Stimulated activated CD4-positive, alpha-beta T cell treated with anti-CD3 and anti-CD28 coated beads, Interleukin-15, amount 100 ng/mL, for 48 hours (primary cell): ENCODE measurements at regions not wholly inside any gene's neighbourhood (a gene's known extent, or its start where the extent isn't known, plus 50 kb on each side); places are given as distances from the start of the nearest gene placed in this dataset.
"Not testable (repeated sequence)": the region's sequence is repeated elsewhere in the genome, so short reads cannot be mapped to it uniquely, and the experiment has no call there.

Source experiments
- DNase-seq, 2 donors: peaks; one replicate each; pipeline ENCODE4 v3.0.0-alpha.2; 2020; ENCODE audit warnings: low read depth in 2 of 2

DNA sequence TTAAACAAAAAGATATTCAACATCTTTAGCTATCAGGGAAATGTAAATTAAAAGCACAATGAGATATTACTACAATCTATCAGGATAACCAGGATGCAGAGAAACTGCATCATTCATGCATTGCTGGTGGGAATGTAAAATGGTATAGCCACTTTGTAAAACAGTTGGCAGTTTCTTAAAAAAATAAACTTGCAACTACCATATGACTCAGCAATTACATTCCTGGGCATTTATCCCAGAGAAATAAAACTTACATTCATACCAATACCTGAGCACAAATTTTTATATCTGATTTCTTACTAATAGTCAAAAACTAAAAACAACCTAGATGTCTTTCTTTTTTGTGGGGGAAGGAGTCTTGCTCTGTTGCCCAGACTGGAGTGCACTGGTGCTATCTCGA is 190.3 kb upstream of the TAB2 start:
- no peak for DNase-seq

GRCh38 chr6:149128489-149129145 is 188.9 kb upstream of the TAB2 start:
- DNase-seq = no peak

DNA sequence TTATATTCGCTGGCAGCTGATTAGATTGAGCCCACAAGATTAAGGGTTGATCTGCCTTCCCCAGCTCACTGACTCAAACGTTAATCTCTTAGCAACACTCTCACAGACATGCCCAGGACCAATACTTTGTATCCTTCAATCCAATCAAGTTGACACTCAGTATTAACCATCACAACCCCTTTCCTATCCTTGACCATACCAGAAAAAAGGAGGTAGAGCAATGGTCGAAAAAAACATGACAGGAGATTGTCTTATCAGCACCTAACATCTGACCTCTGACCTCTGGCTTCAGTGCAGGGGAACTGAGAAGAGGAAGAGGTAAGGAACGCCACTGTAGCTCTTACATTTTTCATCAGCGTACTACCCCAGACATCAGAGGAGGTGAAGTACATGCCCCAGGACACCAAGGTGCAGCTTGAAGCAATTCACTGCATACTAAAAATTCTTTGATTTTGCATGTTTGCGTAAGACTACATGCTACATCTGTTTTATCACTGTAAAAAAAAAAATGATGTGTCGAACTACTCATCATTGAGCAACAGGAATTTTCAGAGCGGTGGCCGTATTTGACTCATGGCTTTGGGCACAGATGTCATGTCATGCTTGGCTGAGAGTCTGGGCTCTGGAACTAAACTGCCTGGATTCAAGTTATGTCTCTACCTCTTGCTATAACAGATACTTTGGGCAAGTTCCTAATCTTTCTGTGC is 188.0 kb upstream of the TAB2 start:
- no peak for DNase-seq

DNA sequence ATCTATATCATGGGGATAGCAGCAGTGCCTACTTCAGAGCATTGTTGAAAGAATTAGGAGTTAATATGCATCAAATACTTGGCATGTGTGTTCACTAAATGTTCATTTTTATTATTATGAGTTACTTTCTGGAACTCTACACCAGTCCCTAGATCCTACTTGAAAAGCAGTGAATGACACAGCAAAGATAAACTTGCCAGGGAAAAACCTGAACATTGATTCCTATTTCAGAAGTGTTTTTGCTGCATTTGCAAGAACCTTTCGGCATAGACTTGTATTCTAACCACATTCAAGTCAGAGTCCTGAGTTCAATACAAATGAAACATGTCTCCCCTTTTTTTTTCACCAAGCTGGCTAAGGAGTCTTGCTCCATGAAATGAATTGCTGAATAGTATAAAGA is 187.4 kb upstream of the TAB2 start:
- no peak for DNase-seq

- DNase-seq = no peak
Measured at GRCh38 chr6:149130508-149130907, 187.0 kb upstream of the TAB2 start.

GRCh38 chr6:149131891-149132290 is 185.6 kb upstream of the TAB2 start:
- no peak for DNase-seq

GRCh38 chr6:149132336-149132735 is 185.2 kb upstream of the TAB2 start:
- DNase-seq = no peak

GRCh38 chr6:149134511-149134933 is 183.0 kb upstream of the TAB2 start:
- DNase-seq = no peak

GRCh38 chr6:149135809-149136208 is 181.7 kb upstream of the TAB2 start:
- no peak for DNase-seq

DNA sequence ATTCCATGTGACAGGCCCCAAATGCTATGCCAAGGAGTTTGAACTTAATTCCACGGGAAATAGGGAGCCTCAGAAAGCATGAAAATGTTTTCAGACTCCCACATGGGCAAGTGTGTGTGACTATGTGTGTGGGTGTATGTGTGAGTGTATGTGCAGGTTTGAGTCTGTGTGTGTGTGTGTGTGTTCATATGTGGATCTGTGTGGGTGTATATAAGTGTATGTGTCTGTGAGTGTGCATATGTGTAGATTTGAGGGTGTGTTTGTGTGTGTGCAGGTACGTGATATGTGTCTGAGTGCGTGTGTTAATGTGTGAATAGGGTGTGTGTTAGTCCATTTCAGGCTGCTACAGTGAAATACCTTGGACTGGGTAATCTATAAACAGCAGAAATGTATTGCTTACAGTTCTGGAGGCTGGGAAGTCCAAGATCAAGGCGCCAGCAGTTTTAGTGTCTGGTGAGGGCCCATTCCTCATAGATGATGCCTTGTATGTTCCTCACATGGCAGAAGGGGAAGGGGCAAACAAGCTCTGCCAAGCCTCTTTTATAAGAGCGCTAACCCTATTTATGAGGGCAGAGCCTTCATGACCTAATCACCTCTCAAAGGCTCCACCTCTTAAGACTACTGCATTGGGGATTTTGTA is 181.1 kb upstream of the TAB2 start:
- no peak for DNase-seq

DNA sequence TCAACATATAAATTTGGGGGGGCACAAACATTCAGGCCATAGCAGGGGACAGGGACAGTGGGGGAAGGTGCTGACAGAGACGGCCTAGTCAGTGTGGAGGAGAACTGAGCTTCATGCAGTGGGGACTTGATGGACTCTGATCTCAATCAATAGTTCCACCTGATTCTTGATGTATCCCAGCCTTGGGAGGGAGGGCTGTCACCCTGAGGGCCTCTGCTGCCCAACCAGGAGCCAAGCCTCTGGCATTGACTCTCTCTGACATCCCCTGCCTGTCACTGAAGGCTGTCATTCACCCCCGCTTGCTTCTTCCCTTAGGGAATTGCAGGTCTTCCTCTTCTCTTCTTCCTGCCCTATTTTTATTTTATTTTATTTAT is 180.6 kb upstream of the TAB2 start:
- DNase-seq = no peak

DNA sequence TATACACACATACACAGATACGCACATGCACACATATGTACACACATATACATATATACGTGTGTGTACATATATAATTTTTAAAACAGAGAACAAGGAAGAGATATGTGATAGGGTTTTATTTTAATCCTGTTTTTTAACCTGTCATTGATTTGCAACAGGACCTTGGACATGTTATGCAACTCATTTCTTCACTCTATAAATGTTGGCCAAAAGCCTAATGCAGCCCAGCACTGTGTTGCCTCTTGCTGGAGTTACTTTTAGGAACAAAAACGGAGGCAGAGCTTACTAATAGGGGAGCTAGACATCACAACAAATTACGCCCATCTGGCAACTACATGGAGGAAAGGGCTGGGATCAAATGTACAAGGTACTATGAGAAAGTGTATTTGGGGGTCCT is 179.9 kb upstream of the TAB2 start:
- DNase-seq = no peak

DNA sequence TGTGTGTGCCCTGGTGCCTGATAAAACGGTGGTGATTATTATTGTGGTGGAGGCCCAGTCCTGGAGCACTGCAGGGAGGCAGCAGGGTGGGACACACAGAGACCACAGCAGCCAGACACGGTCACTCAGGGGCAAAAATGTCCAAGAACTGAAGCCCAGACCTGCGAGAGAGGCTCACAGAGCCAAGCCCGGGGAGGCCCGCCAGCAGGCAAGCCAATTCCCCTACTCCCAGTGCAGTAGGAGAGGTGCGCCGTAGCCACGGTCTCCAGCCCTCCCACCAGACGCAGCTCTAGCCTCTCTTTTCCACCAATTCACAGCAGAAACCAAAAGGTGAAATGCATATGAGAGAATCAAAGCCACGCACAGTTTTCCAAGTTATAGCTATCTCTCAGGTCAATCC is 179.4 kb upstream of the TAB2 start:
- no peak for DNase-seq

DNA sequence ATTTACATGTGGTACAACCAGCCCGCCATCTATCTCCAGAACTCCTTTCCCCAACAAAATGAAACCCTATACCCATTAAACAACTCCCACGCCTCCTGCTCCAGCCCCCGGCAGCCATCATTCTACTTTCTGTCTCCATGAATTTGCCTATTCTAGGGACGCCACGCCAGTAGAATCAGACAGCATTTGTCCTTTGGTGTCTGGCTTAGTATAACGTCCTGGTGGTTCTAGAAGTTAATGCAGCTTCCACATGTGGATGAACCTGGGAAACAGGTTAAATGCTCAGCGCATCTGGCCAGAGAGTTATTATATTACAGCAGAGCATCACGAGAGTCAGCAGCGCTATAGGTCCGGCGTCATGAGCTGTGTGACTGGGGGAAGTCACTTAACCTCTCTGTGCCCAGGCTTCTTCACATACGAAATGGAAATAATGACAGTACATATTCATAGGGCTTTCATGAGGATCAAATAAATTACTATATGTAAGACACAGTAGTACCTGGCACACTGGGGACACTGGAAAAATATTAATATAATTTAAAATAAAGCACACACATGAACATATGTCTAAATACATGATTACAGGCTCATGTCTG is 178.7 kb upstream of the TAB2 start:
- DNase-seq = no peak

DNA sequence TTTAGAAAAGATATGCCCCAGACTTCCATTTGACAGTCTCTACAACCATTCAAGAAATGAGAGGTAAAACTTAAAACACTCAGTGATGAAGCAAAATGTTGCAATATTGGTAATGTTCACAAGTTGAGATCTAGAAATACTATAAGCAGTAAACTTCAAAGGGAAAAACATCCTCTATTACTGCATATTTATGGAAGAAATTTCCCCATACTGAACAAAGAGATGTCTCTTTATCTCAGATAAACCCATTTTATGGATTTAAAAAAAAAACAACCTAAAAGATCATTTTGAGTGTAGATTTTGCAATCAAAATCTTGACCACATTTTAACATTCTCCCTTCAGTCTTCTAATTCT is 177.8 kb upstream of the TAB2 start:
- DNase-seq = no peak

DNA sequence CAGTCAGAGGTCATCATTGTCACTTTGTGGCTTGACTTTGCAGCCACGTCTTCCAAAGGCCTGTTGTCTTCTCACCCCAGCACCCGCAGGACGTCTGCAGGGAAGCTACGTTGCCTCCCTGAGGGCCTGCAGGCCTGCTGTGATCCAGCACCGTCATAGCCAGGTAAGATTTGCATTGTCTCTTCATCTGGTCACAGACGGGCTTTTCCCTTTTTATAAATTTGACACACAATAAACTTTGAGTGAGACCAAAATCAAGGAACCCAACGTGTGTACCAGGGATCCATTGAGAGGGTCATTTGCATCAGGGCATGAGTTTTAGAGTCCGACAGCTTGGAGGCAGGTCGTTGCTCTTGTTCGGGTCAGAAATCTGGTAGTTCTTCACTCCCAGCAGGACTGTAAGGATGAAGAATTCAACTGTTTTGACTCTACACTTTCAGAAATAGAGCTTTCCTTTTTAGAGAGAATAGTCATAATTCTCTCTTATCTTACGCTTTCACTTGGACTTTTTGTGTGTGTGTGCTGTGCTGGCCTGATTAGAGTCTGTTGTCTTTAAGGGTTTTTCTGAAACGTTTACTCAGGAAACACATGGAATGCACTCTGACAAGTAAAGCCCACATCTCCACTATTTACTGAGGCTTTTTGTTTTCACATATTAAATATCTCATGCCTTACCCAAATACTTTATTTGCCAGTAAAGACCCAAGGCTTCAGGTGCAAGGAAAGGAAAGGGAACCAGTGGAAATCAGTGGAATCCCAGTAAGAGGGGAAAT is 177.2 kb upstream of the TAB2 start:
- peak; percentile 43 to 60 for DNase-seq

- DNase-seq = no peak
Measured at GRCh38 chr6:149140910-149141290, 176.6 kb upstream of the TAB2 start.

DNA sequence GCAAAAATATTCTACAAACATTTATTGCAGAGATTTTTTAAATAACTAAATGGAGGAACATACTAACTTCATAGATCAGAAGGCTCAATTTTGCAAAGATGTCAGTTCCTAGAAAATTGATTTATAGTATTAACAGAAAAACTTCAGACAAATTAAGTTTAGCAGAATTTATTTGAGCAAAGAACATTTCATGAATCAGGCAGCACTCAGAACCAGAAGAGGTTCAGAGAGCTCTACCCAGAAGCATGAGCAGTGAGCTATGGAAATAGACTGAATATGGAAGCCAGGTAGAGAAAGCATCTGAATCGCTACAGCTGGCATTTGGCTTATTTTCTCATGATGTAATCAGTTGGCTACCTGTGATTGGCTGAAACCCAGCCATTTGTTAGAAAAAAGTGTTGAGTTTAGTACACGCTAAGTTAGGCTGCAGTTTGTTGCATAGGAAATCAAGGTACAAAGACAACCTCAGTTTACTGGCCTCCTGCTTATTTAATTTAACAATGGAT is 174.5 kb upstream of the TAB2 start:
- no peak for DNase-seq

- not testable (repeated sequence) for DNase-seq
Measured at GRCh38 chr6:149145800-149146199, 171.7 kb upstream of the TAB2 start.

DNA sequence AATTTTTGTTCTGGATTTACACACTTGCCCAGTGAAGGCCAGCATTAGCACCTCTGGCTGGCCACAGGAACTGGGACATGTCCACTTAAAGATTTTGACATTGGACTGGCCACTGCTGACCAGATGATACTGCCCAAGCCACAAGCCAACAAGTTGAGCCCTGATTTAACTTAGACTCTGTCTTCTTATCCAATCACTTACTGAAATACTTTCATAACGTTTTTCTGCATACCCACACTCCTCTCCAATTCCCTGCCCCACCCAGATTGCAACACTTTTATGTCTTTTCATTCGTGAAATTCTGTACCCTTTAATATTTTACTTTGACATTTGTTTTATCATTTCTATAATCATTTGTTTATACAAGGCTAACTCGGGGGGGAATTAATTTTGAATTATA is 170.3 kb upstream of the TAB2 start:
- no peak for DNase-seq

GRCh38 chr6:149147938-149148718 is 169.4 kb upstream of the TAB2 start:
- DNase-seq = no peak
